Progenitor cell of endocrine pancreas (in vitro differentiated cells): ENCODE measurements at regions not wholly inside any gene's neighbourhood (a gene's known extent, or its start where the extent isn't known, plus 50 kb on each side); places are given as distances from the start of the nearest gene placed in this dataset.

ENCODE experiments used
- DNase-seq: peaks from one replicate; pipeline ENCODE4 v3.0.0; 2021; ENCODE audit warnings: low spot score; ENCODE audit not compliant: unreplicated experiment
- H3K27ac Mint-ChIP-seq: 2 replicates; pipeline ENCODE4 v1.8.0; 2021; ENCODE audit warnings: mild to moderate bottlenecking, moderate library complexity, mixed read lengths
- H3K27me3 Mint-ChIP-seq: 2 replicates; pipeline ENCODE4 v1.8.0; 2021; ENCODE audit warnings: mixed read lengths
- H3K36me3 Mint-ChIP-seq: 2 replicates; pipeline ENCODE4 v1.8.0; 2022; ENCODE audit warnings: mixed read lengths; ENCODE audit not compliant: insufficient read depth
- H3K4me1 Mint-ChIP-seq: 2 replicates; pipeline ENCODE4 v1.8.0; 2021; ENCODE audit warnings: low read depth, mixed read lengths
- H3K4me3 Mint-ChIP-seq: 2 replicates; pipeline ENCODE4 v1.8.0; 2021; ENCODE audit warnings: low read depth, mild to moderate bottlenecking, moderate library complexity, mixed read lengths
- H3K9me3 Mint-ChIP-seq: 2 replicates; pipeline ENCODE4 v1.8.0; 2021; ENCODE audit warnings: low read depth, mixed read lengths
- CTCF ChIP-seq: fragments of 200-600 bp; sonication (generic); IDR thresholded peaks from one replicate; pipeline ENCODE4 v1.5.0; 2021; ENCODE audit warnings: antibody characterized with exemption, mild to moderate bottlenecking; ENCODE audit not compliant: unreplicated experiment

- H3K4me1 Mint-ChIP-seq = peaks cover 16% of the 10 kb centered on the region
- no peak for TF ChIP-seq CTCF
- no peak for DNase-seq
- no peaks in the 10 kb centered on the region for H3K27me3 Mint-ChIP-seq
- no peak overlapping the region for H3K27ac Mint-ChIP-seq
- H3K9me3 Mint-ChIP-seq = no peaks in the 10 kb centered on the region
- no peaks in the 10 kb centered on the region for H3K36me3 Mint-ChIP-seq
- H3K4me3 Mint-ChIP-seq = no peak overlapping the region
Measured at GRCh38 chr7:156499247-156499881, 141.2 kb upstream of the RNF32 start.

GRCh38 chr7:156497776-156498509, 142.6 kb upstream of the RNF32 start:
- H3K9me3 Mint-ChIP-seq = no peaks in the 10 kb centered on the region
- DNase-seq = no peak
- H3K4me1 Mint-ChIP-seq = peaks cover 15% of the 10 kb centered on the region
- no peaks in the 10 kb centered on the region for H3K36me3 Mint-ChIP-seq
- no peak overlapping the region for H3K27ac Mint-ChIP-seq
- H3K4me3 Mint-ChIP-seq = no peak overlapping the region
- no peak for TF ChIP-seq CTCF
- H3K27me3 Mint-ChIP-seq = no peaks in the 10 kb centered on the region

GRCh38 chr7:156496865-156497264, 143.7 kb upstream of the RNF32 start:
- no peaks in the 10 kb centered on the region for H3K36me3 Mint-ChIP-seq
- H3K9me3 Mint-ChIP-seq = no peaks in the 10 kb centered on the region
- H3K4me3 Mint-ChIP-seq = no peak overlapping the region
- peaks cover 15% of the 10 kb centered on the region for H3K4me1 Mint-ChIP-seq
- no peak for TF ChIP-seq CTCF
- no peak for DNase-seq
- H3K27me3 Mint-ChIP-seq = peaks cover 7% of the 10 kb centered on the region
- no peak overlapping the region for H3K27ac Mint-ChIP-seq

GRCh38 chr7:156496363-156496769, 144.2 kb upstream of the RNF32 start:
- Mint-ChIP-seq H3K27me3 (peaks cover 7% of the 10 kb centered on the region), H3K27ac (no peak overlapping the region), H3K4me3 (no peak overlapping the region), H3K9me3 (no peaks in the 10 kb centered on the region), H3K36me3 (no peaks in the 10 kb centered on the region), H3K4me1 (peaks cover 17% of the 10 kb centered on the region)
- DNase-seq = no peak
- TF ChIP-seq CTCF = peak; percentile 24

- no peak for TF ChIP-seq CTCF
Measured at GRCh38 chr7:156494960-156495359, 145.6 kb upstream of the RNF32 start.

More at GRCh38 chr7:156494960-156495359, 145.6 kb upstream of the RNF32 start:
- no peak overlapping the region for H3K4me3 Mint-ChIP-seq
- H3K4me1 Mint-ChIP-seq = peaks cover 17% of the 10 kb centered on the region
- peaks cover 7% of the 10 kb centered on the region for H3K27me3 Mint-ChIP-seq
- no peak overlapping the region for H3K27ac Mint-ChIP-seq
- no peak for DNase-seq
- H3K9me3 Mint-ChIP-seq = no peaks in the 10 kb centered on the region
- H3K36me3 Mint-ChIP-seq = no peaks in the 10 kb centered on the region
